ENCODE measurements at regions not wholly inside any gene's neighbourhood (a gene's known extent, or its start where the extent isn't known, plus 50 kb on each side); places are given as distances from the start of the nearest gene placed in this dataset.

- no peak for TF ChIP-seq POLR2G (IDR thresholded peaks at IDR 0.05; ENCODE audit: low read depth, low read length)
Observed at GRCh38 chr18:53994016-53994415, 230.5 kb downstream of the MBD2 start (continued).

GRCh38 chr18:53991805-53992204 is 232.7 kb downstream of the MBD2 start:
- FAIRE-seq = no peak
- no peaks in the 10 kb centered on the region for H4K20me1 ChIP-seq (replicated peaks; ENCODE audit: control insufficient read depth, insufficient read depth, low read length)
- no peaks in the 10 kb centered on the region for H3K36me3 ChIP-seq (ENCODE audit: control insufficient read depth, insufficient read depth, low read length)
- H3K4me3 ChIP-seq = no peak overlapping the region
- H3K9me3 ChIP-seq (replicated peaks; ENCODE audit: control insufficient read depth, insufficient read depth, low read depth, low read length) = no peaks in the 10 kb centered on the region
- H3K79me2 ChIP-seq (ENCODE audit: control insufficient read depth, insufficient read depth, low read length) = no peaks in the 10 kb centered on the region
- H3K27me3 ChIP-seq (ENCODE audit: control insufficient read depth in 2 of 2, insufficient read depth in 2 of 2, low read length in 2 of 2) = no peaks in the 10 kb centered on the region
- H3K4me2 ChIP-seq (ENCODE audit: insufficient read depth, low read length) = no peak overlapping the region
- no peak overlapping the region for H3K9ac ChIP-seq (ENCODE audit: insufficient read depth in 1 of 2, low read depth in 2 of 2, low read length in 2 of 2)
- no peaks in the 10 kb centered on the region for H3K4me1 ChIP-seq (replicated peaks in 1 of 2; ENCODE audit: control insufficient read depth in 2 of 2, insufficient read depth in 2 of 2, low read length in 2 of 2)
- POLR2A ChIA-PET = no interaction called here
- TF ChIP-seq KLF1 (tag; IDR thresholded peaks at IDR 0.05) (no peak), CREBBP (IDR thresholded peaks at IDR 0.05; ENCODE audit: low read depth, low read length) (no peak), MEF2A (IDR thresholded peaks at IDR 0.05; ENCODE audit: control insufficient read depth, low read depth, low read length) (no peak), HNRNPUL1 (IDR thresholded peaks at IDR 0.05; ENCODE audit: low read length) (no peak), EZH2 (IDR thresholded peaks at IDR 0.05; ENCODE audit: borderline replicate concordance, low read depth, low read length) (no peak)
- DNase-seq (ENCODE audit: extremely low read depth in 1 of 4, low spot score in 3 of 4) = no peak
- CTCF ChIA-PET (ENCODE audit: low intra/inter-chr PET ratio) = no interaction called here
- H2AFZ ChIP-seq (ENCODE audit: low read depth, low read length) = no peak overlapping the region
- intact Hi-C loops (cut with micrococcal nuclease) = no loop called here
- no peak overlapping the region for H3K27ac ChIP-seq (ENCODE audit: extremely low read depth, low read depth, low read length)
- no peak for ATAC-seq
- no peaks in the 10 kb centered on the region for H3K9me1 ChIP-seq (ENCODE audit: control insufficient read depth, insufficient read depth, low read length)
- BruUV-seq (replicated peaks) = no TSS peak
- in situ Hi-C loops (cut with MboI) = no loop called here
- WGBS (ENCODE audit: insufficient coverage, low coverage, missing lambda C conversion rate) = 4% methylated on average over 5 of the region's 5 CpGs

- no peak for TF ChIP-seq ZNF79 (CRISPR knock-in tag; IDR thresholded peaks at IDR 0.05; ENCODE audit: low read depth)
- Histone ChIP-seq H4K20me1 (replicated peaks; ENCODE audit: control insufficient read depth, insufficient read depth, low read length) (no peaks in the 10 kb centered on the region), H3K79me2 (ENCODE audit: control insufficient read depth, insufficient read depth, low read length) (no peaks in the 10 kb centered on the region), H3K9ac (ENCODE audit: insufficient read depth in 1 of 2, low read depth in 2 of 2, low read length in 2 of 2) (no peak overlapping the region), H3K4me3 (no peak overlapping the region), H2AFZ (ENCODE audit: low read depth, low read length) (no peak overlapping the region), H3K4me1 (replicated peaks in 1 of 2; ENCODE audit: control insufficient read depth in 2 of 2, insufficient read depth in 2 of 2, low read length in 2 of 2) (no peaks in the 10 kb centered on the region), H3K9me1 (ENCODE audit: control insufficient read depth, insufficient read depth, low read length) (no peaks in the 10 kb centered on the region), H3K4me2 (ENCODE audit: insufficient read depth, low read length) (no peak overlapping the region), H3K36me3 (ENCODE audit: control insufficient read depth, insufficient read depth, low read length) (no peaks in the 10 kb centered on the region), H3K27me3 (ENCODE audit: control insufficient read depth in 2 of 2, insufficient read depth in 2 of 2, low read length in 2 of 2) (no peaks in the 10 kb centered on the region), H3K27ac (ENCODE audit: extremely low read depth, low read depth, low read length) (no peak overlapping the region), H3K9me3 (replicated peaks; ENCODE audit: control insufficient read depth, insufficient read depth, low read depth, low read length) (no peaks in the 10 kb centered on the region)
- ChIA-PET CTCF (ENCODE audit: low intra/inter-chr PET ratio) (no interaction called here), POLR2A (no interaction called here)
- BruUV-seq (replicated peaks) = no TSS peak
- no peak for FAIRE-seq
- WGBS (ENCODE audit: insufficient coverage, low coverage, missing lambda C conversion rate) = 0% methylated on average over 3 of the region's 3 CpGs
- ATAC-seq = no peak
- intact Hi-C loops (cut with micrococcal nuclease) = no loop called here
- in situ Hi-C loops (cut with MboI) = no loop called here
- no peak for DNase-seq (ENCODE audit: extremely low read depth in 1 of 4, low spot score in 3 of 4)
Observed at GRCh38 chr18:53991202-53991601, 233.3 kb downstream of the MBD2 start.

Measured in K562 (cell line).